ENCODE measurements at regions not wholly inside any gene's neighbourhood (a gene's known extent, or its start where the extent isn't known, plus 50 kb on each side); places are given as distances from the start of the nearest gene placed in this dataset.

DNA sequence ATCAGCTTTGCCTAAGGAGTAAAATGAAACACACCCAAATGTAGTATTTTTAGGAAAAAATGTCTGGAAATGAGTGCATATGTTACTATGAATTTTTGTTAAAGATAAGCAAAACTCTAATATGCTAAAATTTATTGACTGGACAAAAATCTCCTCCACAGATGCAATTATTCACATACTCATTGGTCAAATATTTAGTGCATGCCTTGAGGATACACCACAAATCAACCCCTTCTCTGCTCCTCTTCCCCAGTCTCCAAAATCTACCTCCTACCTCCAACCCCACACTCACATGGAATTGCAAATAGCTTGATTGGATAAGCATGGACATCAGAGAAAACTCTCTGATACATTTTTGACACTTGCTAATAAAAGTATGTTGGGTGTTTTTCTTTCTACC, 95.6 kb upstream of the CDC42EP3 start:
- H3K27ac ChIP-seq (ENCODE audit: low read length) = no peak overlapping the region
- POLR2A ChIA-PET = no interaction called here

DNA sequence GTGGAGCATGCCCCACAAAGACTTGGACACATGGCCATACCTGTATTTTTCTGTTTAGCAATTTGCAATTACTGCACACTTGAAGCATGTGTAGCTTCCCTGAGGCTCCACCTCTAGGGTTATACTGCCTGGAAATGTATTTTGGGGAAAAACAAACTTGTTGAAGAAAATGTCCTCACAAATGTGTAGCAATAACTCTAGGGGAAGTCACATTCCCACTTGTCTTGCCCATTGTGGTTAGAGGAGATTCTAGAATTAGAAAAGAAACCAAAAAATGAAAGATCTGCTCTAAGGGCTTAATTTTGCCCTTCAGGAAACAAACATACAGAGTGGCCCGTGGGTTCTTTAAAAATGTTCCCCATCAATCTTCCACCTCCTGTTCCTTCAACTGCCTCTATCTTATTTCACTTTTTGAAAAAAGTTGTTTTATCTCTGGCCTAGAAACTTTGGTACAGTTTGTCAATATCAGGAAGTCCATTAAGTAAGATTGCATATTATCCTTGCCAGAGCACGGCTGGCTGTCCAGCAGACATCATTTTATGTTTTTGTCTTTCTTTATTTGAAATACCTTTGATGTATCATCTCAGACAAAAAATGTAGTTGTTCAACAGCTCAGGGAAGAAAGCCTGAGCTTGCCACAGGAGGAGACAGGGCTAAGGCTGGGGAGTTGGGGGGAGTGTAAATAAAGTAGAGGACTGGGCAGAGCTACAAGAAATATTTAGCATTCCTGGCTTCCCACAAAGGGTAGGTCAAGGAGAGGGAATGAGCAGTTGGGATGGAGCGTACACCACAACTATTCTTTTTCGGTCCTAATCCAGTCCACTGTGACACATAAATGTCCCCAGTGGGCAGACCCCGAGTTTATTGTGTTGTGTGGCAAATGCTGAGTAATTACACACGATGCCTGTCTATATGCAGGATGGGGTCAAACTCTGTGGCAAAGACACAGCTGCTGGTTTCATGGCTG, 96.8 kb upstream of the CDC42EP3 start:
- no peaks in the 10 kb centered on the region for H3K4me1 ChIP-seq (ENCODE audit: control insufficient read depth, insufficient read depth, low read length)
- no peak for DNase-seq (ENCODE audit: low read depth, low spot score)
- ATAC-seq = peak; percentile 75; the same call in 1 of the 2 replicates
- POLR2A ChIA-PET = no interaction called here
- no peak overlapping the region for H3K4me3 ChIP-seq (ENCODE audit: low read depth in 2 of 2, low read length in 2 of 2)
- H3K36me3 ChIP-seq (ENCODE audit: control insufficient read depth, insufficient read depth, low read length) = no peaks in the 10 kb centered on the region
- no peaks in the 10 kb centered on the region; the same call in 1 of the 2 replicates for H3K27me3 ChIP-seq (ENCODE audit: control insufficient read depth, insufficient read depth, low read length)
- in situ Hi-C loops (cut with HindIII; ENCODE audit: low pct_unique_long_range_greater_than_20kb, low sequenced_read_pairs) = no loop called here
- TF ChIP-seq, protein P1, sequence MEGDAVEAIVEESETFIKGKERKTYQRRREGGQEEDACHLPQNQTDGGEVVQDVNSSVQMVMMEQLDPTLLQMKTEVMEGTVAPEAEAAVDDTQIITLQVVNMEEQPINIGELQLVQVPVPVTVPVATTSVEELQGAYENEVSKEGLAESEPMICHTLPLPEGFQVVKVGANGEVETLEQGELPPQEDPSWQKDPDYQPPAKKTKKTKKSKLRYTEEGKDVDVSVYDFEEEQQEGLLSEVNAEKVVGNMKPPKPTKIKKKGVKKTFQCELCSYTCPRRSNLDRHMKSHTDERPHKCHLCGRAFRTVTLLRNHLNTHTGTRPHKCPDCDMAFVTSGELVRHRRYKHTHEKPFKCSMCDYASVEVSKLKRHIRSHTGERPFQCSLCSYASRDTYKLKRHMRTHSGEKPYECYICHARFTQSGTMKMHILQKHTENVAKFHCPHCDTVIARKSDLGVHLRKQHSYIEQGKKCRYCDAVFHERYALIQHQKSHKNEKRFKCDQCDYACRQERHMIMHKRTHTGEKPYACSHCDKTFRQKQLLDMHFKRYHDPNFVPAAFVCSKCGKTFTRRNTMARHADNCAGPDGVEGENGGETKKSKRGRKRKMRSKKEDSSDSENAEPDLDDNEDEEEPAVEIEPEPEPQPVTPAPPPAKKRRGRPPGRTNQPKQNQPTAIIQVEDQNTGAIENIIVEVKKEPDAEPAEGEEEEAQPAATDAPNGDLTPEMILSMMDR (IDR thresholded peaks at IDR 0.05) = no peak
- TF ChIP-seq, protein P2, sequence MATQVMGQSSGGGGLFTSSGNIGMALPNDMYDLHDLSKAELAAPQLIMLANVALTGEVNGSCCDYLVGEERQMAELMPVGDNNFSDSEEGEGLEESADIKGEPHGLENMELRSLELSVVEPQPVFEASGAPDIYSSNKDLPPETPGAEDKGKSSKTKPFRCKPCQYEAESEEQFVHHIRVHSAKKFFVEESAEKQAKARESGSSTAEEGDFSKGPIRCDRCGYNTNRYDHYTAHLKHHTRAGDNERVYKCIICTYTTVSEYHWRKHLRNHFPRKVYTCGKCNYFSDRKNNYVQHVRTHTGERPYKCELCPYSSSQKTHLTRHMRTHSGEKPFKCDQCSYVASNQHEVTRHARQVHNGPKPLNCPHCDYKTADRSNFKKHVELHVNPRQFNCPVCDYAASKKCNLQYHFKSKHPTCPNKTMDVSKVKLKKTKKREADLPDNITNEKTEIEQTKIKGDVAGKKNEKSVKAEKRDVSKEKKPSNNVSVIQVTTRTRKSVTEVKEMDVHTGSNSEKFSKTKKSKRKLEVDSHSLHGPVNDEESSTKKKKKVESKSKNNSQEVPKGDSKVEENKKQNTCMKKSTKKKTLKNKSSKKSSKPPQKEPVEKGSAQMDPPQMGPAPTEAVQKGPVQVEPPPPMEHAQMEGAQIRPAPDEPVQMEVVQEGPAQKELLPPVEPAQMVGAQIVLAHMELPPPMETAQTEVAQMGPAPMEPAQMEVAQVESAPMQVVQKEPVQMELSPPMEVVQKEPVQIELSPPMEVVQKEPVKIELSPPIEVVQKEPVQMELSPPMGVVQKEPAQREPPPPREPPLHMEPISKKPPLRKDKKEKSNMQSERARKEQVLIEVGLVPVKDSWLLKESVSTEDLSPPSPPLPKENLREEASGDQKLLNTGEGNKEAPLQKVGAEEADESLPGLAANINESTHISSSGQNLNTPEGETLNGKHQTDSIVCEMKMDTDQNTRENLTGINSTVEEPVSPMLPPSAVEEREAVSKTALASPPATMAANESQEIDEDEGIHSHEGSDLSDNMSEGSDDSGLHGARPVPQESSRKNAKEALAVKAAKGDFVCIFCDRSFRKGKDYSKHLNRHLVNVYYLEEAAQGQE (IDR thresholded peaks at IDR 0.05; ENCODE audit: insufficient read depth in 1 of 2, low read depth in 2 of 2, low read length in 1 of 2) = no peak
- TF ChIP-seq TCF7L2 (IDR thresholded peaks at IDR 0.05; ENCODE audit: low read depth, low read length) (no peak), SIN3A (IDR thresholded peaks at IDR 0.05; ENCODE audit: borderline replicate concordance, insufficient read depth, low read depth, low read length) (no peak), POLR2AphosphoS5 (IDR thresholded peaks at IDR 0.05; ENCODE audit: low read depth, low read length) (no peak)
- BruUV-seq (replicated peaks) = no TSS peak
- intact Hi-C loops (cut with micrococcal nuclease; ENCODE audit: unreplicated experiment) = no loop called here
- CTCF ChIA-PET = no interaction called here
- H3K27ac ChIP-seq (ENCODE audit: low read length) = no peak overlapping the region
- H3K9me3 ChIP-seq (ENCODE audit: control insufficient read depth, insufficient read depth, low read depth, low read length) = no peaks in the 10 kb centered on the region

More for the DNA sequence above, 95.6 kb upstream of the CDC42EP3 start:
- Histone ChIP-seq H3K4me1 (ENCODE audit: control insufficient read depth, insufficient read depth, low read length) (no peaks in the 10 kb centered on the region), H3K36me3 (ENCODE audit: control insufficient read depth, insufficient read depth, low read length) (no peaks in the 10 kb centered on the region), H3K4me3 (ENCODE audit: low read depth in 2 of 2, low read length in 2 of 2) (no peak overlapping the region), H3K27me3 (ENCODE audit: control insufficient read depth, insufficient read depth, low read length) (no peaks in the 10 kb centered on the region; the same call in 1 of the 2 replicates), H3K9me3 (ENCODE audit: control insufficient read depth, insufficient read depth, low read depth, low read length) (no peaks in the 10 kb centered on the region)
- TF ChIP-seq, protein P1 (IDR thresholded peaks at IDR 0.05) = no peak
- no peak for TF ChIP-seq TCF7L2 (IDR thresholded peaks at IDR 0.05; ENCODE audit: low read depth, low read length)
- TF ChIP-seq, protein P2 (IDR thresholded peaks at IDR 0.05; ENCODE audit: insufficient read depth in 1 of 2, low read depth in 2 of 2, low read length in 1 of 2) = no peak
- no peak for TF ChIP-seq SIN3A (IDR thresholded peaks at IDR 0.05; ENCODE audit: borderline replicate concordance, insufficient read depth, low read depth, low read length)
- no peak for TF ChIP-seq POLR2AphosphoS5 (IDR thresholded peaks at IDR 0.05; ENCODE audit: low read depth, low read length)
- DNase-seq (ENCODE audit: low read depth, low spot score) (no peak), ATAC-seq (no peak)
- intact Hi-C loops (cut with micrococcal nuclease; ENCODE audit: unreplicated experiment) = no loop called here
- CTCF ChIA-PET = no interaction called here
- no TSS peak for BruUV-seq (replicated peaks)
- in situ Hi-C loops (cut with HindIII; ENCODE audit: low pct_unique_long_range_greater_than_20kb, low sequenced_read_pairs) = no loop called here
